ENCODE measurements at regions not wholly inside any gene's neighbourhood (a gene's known extent, or its start where the extent isn't known, plus 50 kb on each side); places are given as distances from the start of the nearest gene placed in this dataset.
"Not testable (repeated sequence)": the region's sequence is repeated elsewhere in the genome, so short reads cannot be mapped to it uniquely, and the experiment has no call there.

GRCh38 chr5:25516141-25516540 is 871.4 kb upstream of the CDH10 start:
- H3K4me2 ChIP-seq (ENCODE audit: low read length): no peak overlapping the region
- no peaks in the 10 kb centered on the region for H3F3A ChIP-seq (ENCODE audit: control insufficient read depth, insufficient read depth)
- no peaks in the 10 kb centered on the region for H3K9me2 ChIP-seq (replicated peaks; ENCODE audit: control insufficient read depth, low read length)
- TF ChIP-seq CTCF (IDR thresholded peaks at IDR 0.05; ENCODE audit: low read depth, low read length, poor library complexity, severe bottlenecking) (no peak), EZH2phosphoT487 (IDR thresholded peaks at IDR 0.05; ENCODE audit: borderline replicate concordance, low read length) (no peak)
- H3K4me3 ChIP-seq (ENCODE audit: low read length): no peak overlapping the region
- H3K36me3 ChIP-seq (ENCODE audit: control insufficient read depth, low read length): no peaks in the 10 kb centered on the region
- no peaks in the 10 kb centered on the region for H4K20me1 ChIP-seq (ENCODE audit: control insufficient read depth, insufficient read depth, low read depth, low read length)
- no peaks in the 10 kb centered on the region for H3K27me3 ChIP-seq (ENCODE audit: control insufficient read depth, low read length)
- no peaks in the 10 kb centered on the region for H3K4me1 ChIP-seq (ENCODE audit: control insufficient read depth, low read length)
- no peaks in the 10 kb centered on the region for H3K9me3 ChIP-seq (ENCODE audit: control insufficient read depth, insufficient read depth, low read length)
- no peak overlapping the region for H3K27ac ChIP-seq (ENCODE audit: low read depth, low read length)
- no peaks in the 10 kb centered on the region for H3K79me2 ChIP-seq (ENCODE audit: control insufficient read depth, low read length)

GRCh38 chr5:25515525-25515924 is 870.7 kb upstream of the CDH10 start:
- Histone ChIP-seq H3K27ac (ENCODE audit: low read depth, low read length) (no peak overlapping the region), H3K9me3 (ENCODE audit: control insufficient read depth, insufficient read depth, low read length) (no peaks in the 10 kb centered on the region), H3K36me3 (ENCODE audit: control insufficient read depth, low read length) (no peaks in the 10 kb centered on the region), H3K4me1 (ENCODE audit: control insufficient read depth, low read length) (no peaks in the 10 kb centered on the region), H3K9me2 (replicated peaks; ENCODE audit: control insufficient read depth, low read length) (no peaks in the 10 kb centered on the region), H4K20me1 (ENCODE audit: control insufficient read depth, insufficient read depth, low read depth, low read length) (no peaks in the 10 kb centered on the region), H3K79me2 (ENCODE audit: control insufficient read depth, low read length) (no peaks in the 10 kb centered on the region), H3K4me3 (ENCODE audit: low read length) (no peak overlapping the region), H3F3A (ENCODE audit: control insufficient read depth, insufficient read depth) (no peaks in the 10 kb centered on the region), H3K4me2 (ENCODE audit: low read length) (no peak overlapping the region), H3K27me3 (ENCODE audit: control insufficient read depth, low read length) (no peaks in the 10 kb centered on the region)
- TF ChIP-seq EZH2phosphoT487 (IDR thresholded peaks at IDR 0.05; ENCODE audit: borderline replicate concordance, low read length) (no peak), CTCF (IDR thresholded peaks at IDR 0.05; ENCODE audit: low read depth, low read length, poor library complexity, severe bottlenecking) (no peak)

GRCh38 chr5:25510692-25511091 is 865.9 kb upstream of the CDH10 start:
- H3K4me2 ChIP-seq (ENCODE audit: low read length); H3K27ac ChIP-seq (ENCODE audit: low read depth, low read length); H3K36me3 ChIP-seq (ENCODE audit: control insufficient read depth, low read length); H3K9me3 ChIP-seq (ENCODE audit: control insufficient read depth, insufficient read depth, low read length); H3K27me3 ChIP-seq (ENCODE audit: control insufficient read depth, low read length); H4K20me1 ChIP-seq (ENCODE audit: control insufficient read depth, insufficient read depth, low read depth, low read length); H3F3A ChIP-seq (ENCODE audit: control insufficient read depth, insufficient read depth); H3K4me3 ChIP-seq (ENCODE audit: low read length); H3K79me2 ChIP-seq (ENCODE audit: control insufficient read depth, low read length); H3K9me2 ChIP-seq (replicated peaks; ENCODE audit: control insufficient read depth, low read length); H3K4me1 ChIP-seq (ENCODE audit: control insufficient read depth, low read length): not testable (repeated sequence)

- H3K4me2 ChIP-seq (ENCODE audit: low read length); H3K9me2 ChIP-seq (replicated peaks; ENCODE audit: control insufficient read depth, low read length); H3K27me3 ChIP-seq (ENCODE audit: control insufficient read depth, low read length); H3K9me3 ChIP-seq (ENCODE audit: control insufficient read depth, insufficient read depth, low read length); H3K36me3 ChIP-seq (ENCODE audit: control insufficient read depth, low read length); H3K4me3 ChIP-seq (ENCODE audit: low read length); H3K79me2 ChIP-seq (ENCODE audit: control insufficient read depth, low read length); H3K27ac ChIP-seq (ENCODE audit: low read depth, low read length); H3F3A ChIP-seq (ENCODE audit: control insufficient read depth, insufficient read depth); H3K4me1 ChIP-seq (ENCODE audit: control insufficient read depth, low read length); H4K20me1 ChIP-seq (ENCODE audit: control insufficient read depth, insufficient read depth, low read depth, low read length): not testable (repeated sequence)
These were observed 863.2 kb upstream of the CDH10 start for GRCh38 chr5:25508011-25508410.

Measured in DOHH2 (cell line).